ENCODE measurements at regions not wholly inside any gene's neighbourhood (a gene's known extent, or its start where the extent isn't known, plus 50 kb on each side); places are given as distances from the start of the nearest gene placed in this dataset.

GRCh38 chr18:70966419-70966818, 677.6 kb downstream of the SOCS6 start:
- no peak for DNase-seq (ENCODE audit: low spot score)

GRCh38 chr18:70961939-70962338, 673.1 kb downstream of the SOCS6 start:
- DNase-seq (ENCODE audit: low spot score), result no peak
- no peak for TF ChIP-seq CTCF (IDR thresholded peaks at IDR 0.05; ENCODE audit: extremely low read depth, missing control alignments)

More at GRCh38 chr18:70966419-70966818, 677.6 kb downstream of the SOCS6 start:
- no peak for TF ChIP-seq CTCF (IDR thresholded peaks at IDR 0.05; ENCODE audit: extremely low read depth, missing control alignments)

- DNase-seq (ENCODE audit: low spot score), result no peak
- no peak for TF ChIP-seq CTCF (IDR thresholded peaks at IDR 0.05; ENCODE audit: extremely low read depth, missing control alignments)
Observed at GRCh38 chr18:70956554-70956953, 667.7 kb downstream of the SOCS6 start.

GRCh38 chr18:70936160-70936559, 647.3 kb downstream of the SOCS6 start:
- no peak for TF ChIP-seq CTCF (IDR thresholded peaks at IDR 0.05; ENCODE audit: extremely low read depth, missing control alignments)
- no peak for DNase-seq (ENCODE audit: low spot score)

GRCh38 chr18:70931942-70932814, 643.3 kb downstream of the SOCS6 start:
- peak; percentile 10 for DNase-seq (ENCODE audit: low spot score)
- TF ChIP-seq CTCF (IDR thresholded peaks at IDR 0.05; ENCODE audit: extremely low read depth, missing control alignments), result peak; percentile 9

- DNase-seq (ENCODE audit: low spot score), result no peak
- no peak for TF ChIP-seq CTCF (IDR thresholded peaks at IDR 0.05; ENCODE audit: extremely low read depth, missing control alignments)
Observed at GRCh38 chr18:70920840-70921374, 632.1 kb downstream of the SOCS6 start.

- DNase-seq (ENCODE audit: low spot score), result no peak
- no peak for TF ChIP-seq CTCF (IDR thresholded peaks at IDR 0.05; ENCODE audit: extremely low read depth, missing control alignments)
Observed at GRCh38 chr18:70907673-70908072, 618.8 kb downstream of the SOCS6 start.
